Glomerular endothelial cell (primary cell): ENCODE measurements at regions not wholly inside any gene's neighbourhood (a gene's known extent, or its start where the extent isn't known, plus 50 kb on each side); places are given as distances from the start of the nearest gene placed in this dataset.
"Not testable (repeated sequence)": the region's sequence is repeated elsewhere in the genome, so short reads cannot be mapped to it uniquely, and the experiment has no call there.

ENCODE experiments used
- DNase-seq: peaks from one replicate; pipeline ENCODE4 v3.0.0-alpha.2; 2011; ENCODE audit warnings: low read depth, low spot score; ENCODE audit errors: extremely low read depth

- no peak for DNase-seq
Measured at GRCh38 chr3:177449360-177450006, 252.2 kb upstream of the TBL1XR1 start.

GRCh38 chr3:177451301-177451750, 254.0 kb upstream of the TBL1XR1 start:
- peak; percentile 51 for DNase-seq

GRCh38 chr3:177451864-177452830, 254.9 kb upstream of the TBL1XR1 start:
- DNase-seq = peak; percentile 34

- no peak for DNase-seq
Measured at GRCh38 chr3:177452831-177453450, 255.7 kb upstream of the TBL1XR1 start.

- DNase-seq = no peak
Measured at GRCh38 chr3:177453451-177453844, 256.2 kb upstream of the TBL1XR1 start.

GRCh38 chr3:177457204-177457603, 259.9 kb upstream of the TBL1XR1 start:
- not testable (repeated sequence) for DNase-seq

GRCh38 chr3:177459401-177459800, 262.1 kb upstream of the TBL1XR1 start:
- no peak for DNase-seq

GRCh38 chr3:177460047-177460446, 262.8 kb upstream of the TBL1XR1 start:
- no peak for DNase-seq

- no peak for DNase-seq
Measured at GRCh38 chr3:177461765-177462164, 264.5 kb upstream of the TBL1XR1 start.

- DNase-seq = not testable (repeated sequence)
Measured at GRCh38 chr3:177463341-177463740, 266.1 kb upstream of the TBL1XR1 start.

GRCh38 chr3:177463863-177464262, 266.6 kb upstream of the TBL1XR1 start:
- no peak for DNase-seq

- no peak for DNase-seq
Measured at GRCh38 chr3:177464392-177465256, 267.3 kb upstream of the TBL1XR1 start.

GRCh38 chr3:177465257-177465642, 268.0 kb upstream of the TBL1XR1 start:
- DNase-seq = no peak

- no peak for DNase-seq
Measured at GRCh38 chr3:177466074-177466473, 268.8 kb upstream of the TBL1XR1 start.

GRCh38 chr3:177466622-177467021, 269.3 kb upstream of the TBL1XR1 start:
- DNase-seq = not testable (repeated sequence)

- no peak for DNase-seq
Measured at GRCh38 chr3:177467247-177467985, 270.1 kb upstream of the TBL1XR1 start.

GRCh38 chr3:177468331-177468730, 271.0 kb upstream of the TBL1XR1 start:
- DNase-seq = no peak

- no peak for DNase-seq
Measured at GRCh38 chr3:177468816-177469215, 271.5 kb upstream of the TBL1XR1 start.

GRCh38 chr3:177469216-177469615, 271.9 kb upstream of the TBL1XR1 start:
- DNase-seq = no peak
